Gastrocnemius medialis (tissue), 4 donors: ENCODE measurements at regions not wholly inside any gene's neighbourhood (a gene's known extent, or its start where the extent isn't known, plus 50 kb on each side); places are given as distances from the start of the nearest gene placed in this dataset.
"Not testable (repeated sequence)": the region's sequence is repeated elsewhere in the genome, so short reads cannot be mapped to it uniquely, and the experiment has no call there.

ENCODE experiments used
- ATAC-seq, 2 donors: fragments of 150-250 bp; one replicate each; pipeline ENCODE4 v1.9.1; 2016
- DNase-seq, 2 donors: peaks; one replicate each; pipeline ENCODE4 v3.0.0-alpha.2; 2019
- H3K27ac ChIP-seq, 4 donors: fragments of 200-600 bp; sonication (generic); 1 replicate in 1 of 4; 2 replicates in 3 of 4; pipeline ENCODE4 v1.5.1; 2016 to 2018; ENCODE audit warnings: mild to moderate bottlenecking in 2 of 4, moderate library complexity in 1 of 4
- H3K27me3 ChIP-seq, 3 donors: fragments of 200-600 bp; sonication (generic) in 2 of 3; 1 replicate in 1 of 3; 2 replicates in 2 of 3; pipeline versions ENCODE4 v1.5.1 to v1.6.0; 2016 to 2019; ENCODE audit warnings: mild to moderate bottlenecking in 1 of 3, moderate library complexity in 1 of 3
- H3K36me3 ChIP-seq, 2 donors: fragments of 200-600 bp; sonication (generic) in 1 of 2; one replicate each; pipeline ENCODE4 v1.5.1; 2017 to 2018
- H3K4me1 ChIP-seq, 2 donors: fragments of 200-600 bp; sonication (generic) in 1 of 2; one replicate each; pipeline ENCODE4 v1.5.1; 2016 to 2017; ENCODE audit warnings: mild to moderate bottlenecking in 2 of 2
- H3K4me3 ChIP-seq, 4 donors: fragments of 200-600 bp; sonication (generic) in 3 of 4; 1 replicate in 1 of 4; 2 replicates in 3 of 4; pipeline ENCODE4 v1.5.1; 2016 to 2019; ENCODE audit warnings: mild to moderate bottlenecking in 2 of 4
- H3K9me3 ChIP-seq, 3 donors: fragments of 200-600 bp; sonication (generic) in 2 of 3; 1 replicate in 1 of 3; 2 replicates in 2 of 3; pipeline ENCODE4 v1.5.1; 2016 to 2019
- POLR2A ChIP-seq, 2 donors: fragments of 450-650 bp; IDR thresholded peaks; one replicate each; pipeline ENCODE4 v1.6.1; 2017; ENCODE audit warnings: antibody characterized with exemption in 2 of 2, mild to moderate bottlenecking in 2 of 2, moderate library complexity in 2 of 2
- in situ Hi-C, 4 donors: fragments of 200-750 bp; cut with MboI; loops; one replicate each; pipeline versions ENCODE4 v1.15.0 to v1.8.0; 2017; ENCODE audit warnings: low sequenced_read_pairs in 4 of 4
- intact Hi-C: fragments of 100-400 bp; cut with DNase I; formaldehyde crosslinking; loops from one replicate; pipeline ENCODE4 v1.15.1; 2023; ENCODE audit warnings: low total_unique reads
- TF ChIP-seq, protein P1 (sequence below), 5 experiments: fragments of 450-650 bp in 3 of 5; fragments of 200-600 bp in 2 of 5; sonication (generic) in 2 of 5; IDR thresholded peaks in 4 of 5; conservative IDR thresholded peaks in 1 of 5; 1 replicate in 4 of 5; 2 replicates in 1 of 5; pipeline ENCODE4 v1.5.1; 2016 to 2019; ENCODE audit warnings: antibody characterized with exemption in 5 of 5, mild to moderate bottlenecking in 3 of 5, moderate library complexity in 3 of 5

DNA sequence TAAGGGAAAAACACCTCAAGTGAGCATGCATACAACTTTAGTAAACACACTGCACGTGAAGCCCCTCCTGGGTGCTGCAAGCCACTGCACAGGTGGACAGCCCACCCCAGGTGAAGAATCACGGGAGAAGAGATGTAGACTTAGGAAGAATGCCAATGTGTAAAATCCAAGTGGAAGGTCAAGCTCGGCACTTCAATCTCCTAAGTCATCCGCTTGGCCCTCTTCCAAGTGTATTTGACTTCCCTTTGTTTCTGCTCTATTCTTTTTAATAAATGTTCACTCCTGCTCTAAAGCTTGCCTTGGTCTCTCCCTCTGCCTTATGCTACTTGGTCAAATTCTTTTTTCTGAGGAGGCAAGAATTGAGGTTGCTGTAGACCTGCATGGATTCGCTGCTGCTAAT lies 316.6 kb downstream of the EDEM1 start:
- Histone ChIP-seq H3K36me3 (no peaks in the 10 kb centered on the region), H3K27me3 (no peaks in the 10 kb centered on the region), H3K9me3 (no peaks in the 10 kb centered on the region), H3K4me1 (no peaks in the 10 kb centered on the region), H3K27ac (no peak overlapping the region), H3K4me3 (no peak overlapping the region)
- no peak for TF ChIP-seq POLR2A (IDR thresholded peaks at IDR 0.05)
- TF ChIP-seq, protein P1, sequence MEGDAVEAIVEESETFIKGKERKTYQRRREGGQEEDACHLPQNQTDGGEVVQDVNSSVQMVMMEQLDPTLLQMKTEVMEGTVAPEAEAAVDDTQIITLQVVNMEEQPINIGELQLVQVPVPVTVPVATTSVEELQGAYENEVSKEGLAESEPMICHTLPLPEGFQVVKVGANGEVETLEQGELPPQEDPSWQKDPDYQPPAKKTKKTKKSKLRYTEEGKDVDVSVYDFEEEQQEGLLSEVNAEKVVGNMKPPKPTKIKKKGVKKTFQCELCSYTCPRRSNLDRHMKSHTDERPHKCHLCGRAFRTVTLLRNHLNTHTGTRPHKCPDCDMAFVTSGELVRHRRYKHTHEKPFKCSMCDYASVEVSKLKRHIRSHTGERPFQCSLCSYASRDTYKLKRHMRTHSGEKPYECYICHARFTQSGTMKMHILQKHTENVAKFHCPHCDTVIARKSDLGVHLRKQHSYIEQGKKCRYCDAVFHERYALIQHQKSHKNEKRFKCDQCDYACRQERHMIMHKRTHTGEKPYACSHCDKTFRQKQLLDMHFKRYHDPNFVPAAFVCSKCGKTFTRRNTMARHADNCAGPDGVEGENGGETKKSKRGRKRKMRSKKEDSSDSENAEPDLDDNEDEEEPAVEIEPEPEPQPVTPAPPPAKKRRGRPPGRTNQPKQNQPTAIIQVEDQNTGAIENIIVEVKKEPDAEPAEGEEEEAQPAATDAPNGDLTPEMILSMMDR (IDR thresholded peaks at IDR 0.05 in 4 of 5, conservative IDR thresholded peaks at IDR 0.05 in 1 of 5): no peak
- in situ Hi-C loops (no loop called here), intact Hi-C loops (no loop called here)
- no peak for ATAC-seq
- no peak for DNase-seq

DNA sequence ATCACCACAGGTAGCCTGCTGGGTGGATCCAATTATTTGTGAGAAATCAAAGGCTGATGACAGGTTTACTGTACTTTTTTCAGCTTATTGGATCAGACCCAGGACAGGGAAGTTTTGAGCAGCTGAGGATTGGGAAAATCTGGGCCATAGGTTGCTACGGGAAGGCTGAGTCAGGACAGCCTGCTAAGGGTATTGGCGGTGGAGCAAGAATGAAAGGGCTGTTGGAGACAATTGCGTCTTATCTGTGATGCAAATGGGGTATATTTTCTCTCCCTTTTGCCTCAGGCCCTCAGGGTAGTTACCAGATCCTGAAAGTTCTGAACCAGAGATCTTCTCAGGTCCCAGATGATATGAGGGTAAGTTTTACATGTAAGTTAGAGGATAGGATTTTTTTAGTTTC lies 317.7 kb downstream of the EDEM1 start:
- in situ Hi-C loops: no loop called here
- Histone ChIP-seq H3K36me3 (no peaks in the 10 kb centered on the region), H3K27ac (no peak overlapping the region), H3K9me3 (no peaks in the 10 kb centered on the region), H3K4me3 (no peak overlapping the region), H3K4me1 (no peaks in the 10 kb centered on the region), H3K27me3 (no peaks in the 10 kb centered on the region)
- no peak for DNase-seq
- ATAC-seq: no peak
- intact Hi-C loops: no loop called here
- no peak for TF ChIP-seq POLR2A (IDR thresholded peaks at IDR 0.05)
- TF ChIP-seq, protein P1 (IDR thresholded peaks at IDR 0.05 in 4 of 5, conservative IDR thresholded peaks at IDR 0.05 in 1 of 5): no peak

GRCh38 chr3:5505997-5506396 lies 318.5 kb downstream of the EDEM1 start:
- ATAC-seq (no peak), DNase-seq (no peak)
- intact Hi-C loops: no loop called here

GRCh38 chr3:5508860-5509259 lies 321.4 kb downstream of the EDEM1 start:
- intact Hi-C loops, H3K27me3 ChIP-seq, DNase-seq, H3K4me1 ChIP-seq, ATAC-seq, H3K36me3 ChIP-seq, in situ Hi-C loops, H3K4me3 ChIP-seq, H3K9me3 ChIP-seq, H3K27ac ChIP-seq: not testable (repeated sequence)

More at GRCh38 chr3:5505997-5506396, 318.5 kb downstream of the EDEM1 start:
- Histone ChIP-seq H3K4me1 (no peaks in the 10 kb centered on the region), H3K27me3 (no peaks in the 10 kb centered on the region), H3K9me3 (no peaks in the 10 kb centered on the region), H3K36me3 (no peaks in the 10 kb centered on the region), H3K27ac (no peak overlapping the region), H3K4me3 (no peak overlapping the region)
- TF ChIP-seq POLR2A (IDR thresholded peaks at IDR 0.05): no peak
- TF ChIP-seq, protein P1 (IDR thresholded peaks at IDR 0.05 in 4 of 5, conservative IDR thresholded peaks at IDR 0.05 in 1 of 5): no peak
- in situ Hi-C loops: no loop called here

DNA sequence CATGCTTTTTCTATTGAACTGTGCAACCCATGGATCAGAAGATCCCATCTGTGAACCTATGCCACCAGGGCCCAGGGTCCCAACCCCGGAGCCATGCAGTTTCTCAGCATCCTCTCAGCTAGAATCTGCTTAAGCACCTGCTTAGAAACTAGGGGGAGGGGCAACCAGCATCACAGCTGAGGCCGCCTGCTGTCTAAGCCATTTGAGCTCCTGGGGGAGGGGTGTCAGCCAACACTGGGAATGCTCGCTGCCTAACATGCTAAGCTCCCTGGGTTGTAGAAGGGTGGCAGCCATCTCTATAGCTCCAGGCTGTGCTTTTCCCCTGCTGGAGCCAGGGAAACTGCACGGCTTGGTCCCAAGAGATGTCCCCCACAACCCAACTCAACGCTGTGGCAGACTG lies 322.8 kb downstream of the EDEM1 start:
- DNase-seq: no peak
- H3K27ac ChIP-seq: no peak overlapping the region
- ATAC-seq: no peak
- TF ChIP-seq, protein P1 (IDR thresholded peaks at IDR 0.05 in 4 of 5, conservative IDR thresholded peaks at IDR 0.05 in 1 of 5): no peak
- no peak for TF ChIP-seq POLR2A (IDR thresholded peaks at IDR 0.05)
- intact Hi-C loops (no loop called here), in situ Hi-C loops (no loop called here)
- no peaks in the 10 kb centered on the region for H3K27me3 ChIP-seq
- no peaks in the 10 kb centered on the region for H3K4me1 ChIP-seq
- no peaks in the 10 kb centered on the region for H3K9me3 ChIP-seq
- no peak overlapping the region for H3K4me3 ChIP-seq
- H3K36me3 ChIP-seq: no peaks in the 10 kb centered on the region
